ENCODE measurements at regions not wholly inside any gene's neighbourhood (a gene's known extent, or its start where the extent isn't known, plus 50 kb on each side); places are given as distances from the start of the nearest gene placed in this dataset.
A peak's percentile ranks its signal among the peaks of the same experiment; 100 is the strongest.

DNA sequence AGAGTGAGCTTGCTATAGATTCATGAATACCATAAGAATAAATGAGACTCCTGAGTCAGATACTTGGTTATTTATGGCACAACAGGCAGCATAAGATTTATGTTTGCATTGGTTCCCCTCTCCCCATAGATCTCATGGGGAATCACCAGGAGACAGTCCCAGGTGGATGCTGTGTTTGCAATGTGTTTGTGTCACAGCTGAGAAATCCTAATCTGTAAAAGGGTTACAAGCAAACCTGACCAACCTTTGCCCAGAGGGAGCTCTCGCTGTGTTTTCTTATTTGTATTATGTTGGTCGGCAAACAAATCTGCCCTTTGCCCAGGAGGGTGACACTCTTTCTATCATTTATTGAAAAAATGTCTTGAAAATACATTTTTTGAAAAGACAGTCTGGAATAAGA lies 236.2 kb downstream of the ZPLD1 start:
- H3K79me2 ChIP-seq (ENCODE audit: insufficient read depth, low read length): no peaks in the 10 kb centered on the region
- TF ChIP-seq, protein P1, sequence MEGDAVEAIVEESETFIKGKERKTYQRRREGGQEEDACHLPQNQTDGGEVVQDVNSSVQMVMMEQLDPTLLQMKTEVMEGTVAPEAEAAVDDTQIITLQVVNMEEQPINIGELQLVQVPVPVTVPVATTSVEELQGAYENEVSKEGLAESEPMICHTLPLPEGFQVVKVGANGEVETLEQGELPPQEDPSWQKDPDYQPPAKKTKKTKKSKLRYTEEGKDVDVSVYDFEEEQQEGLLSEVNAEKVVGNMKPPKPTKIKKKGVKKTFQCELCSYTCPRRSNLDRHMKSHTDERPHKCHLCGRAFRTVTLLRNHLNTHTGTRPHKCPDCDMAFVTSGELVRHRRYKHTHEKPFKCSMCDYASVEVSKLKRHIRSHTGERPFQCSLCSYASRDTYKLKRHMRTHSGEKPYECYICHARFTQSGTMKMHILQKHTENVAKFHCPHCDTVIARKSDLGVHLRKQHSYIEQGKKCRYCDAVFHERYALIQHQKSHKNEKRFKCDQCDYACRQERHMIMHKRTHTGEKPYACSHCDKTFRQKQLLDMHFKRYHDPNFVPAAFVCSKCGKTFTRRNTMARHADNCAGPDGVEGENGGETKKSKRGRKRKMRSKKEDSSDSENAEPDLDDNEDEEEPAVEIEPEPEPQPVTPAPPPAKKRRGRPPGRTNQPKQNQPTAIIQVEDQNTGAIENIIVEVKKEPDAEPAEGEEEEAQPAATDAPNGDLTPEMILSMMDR (IDR thresholded peaks at IDR 0.05; ENCODE audit: borderline replicate concordance, extremely low read depth, low read length, poor library complexity, severe bottlenecking): no peak
- no peak for TF ChIP-seq EZH2 (IDR thresholded peaks at IDR 0.05; ENCODE audit: borderline replicate concordance, low read depth, low read length, severe bottlenecking)
- H3K9ac ChIP-seq (ENCODE audit: low read depth, low read length): no peak overlapping the region
- no peak overlapping the region for H3K27ac ChIP-seq (ENCODE audit: low read length)
- no peaks in the 10 kb centered on the region for H3K27me3 ChIP-seq (ENCODE audit: insufficient read depth, low read length, poor library complexity)
- 0 out of 2 replicates have a peak, but pooled peaks cover 3% of the 10 kb centered on the region for H3K4me1 ChIP-seq (ENCODE audit: insufficient read depth, low read length)
- DNase-seq (no peak), ATAC-seq (ENCODE audit: insufficient read depth, low read depth) (no peak)
- H3K36me3 ChIP-seq (ENCODE audit: insufficient read depth, low read length): no peaks in the 10 kb centered on the region
- H4K20me1 ChIP-seq (ENCODE audit: insufficient read depth, low read length): no peaks in the 10 kb centered on the region
- no peak overlapping the region for H2AFZ ChIP-seq (ENCODE audit: low read depth, low read length)
- no peak overlapping the region for H3K4me3 ChIP-seq (ENCODE audit: low read depth in 1 of 2, low read length in 2 of 2)
- no peak overlapping the region for H3K4me2 ChIP-seq (ENCODE audit: insufficient read depth, low read length)
- H3K9me3 ChIP-seq (ENCODE audit: insufficient read depth, low read length, severe bottlenecking): no peaks in the 10 kb centered on the region

DNA sequence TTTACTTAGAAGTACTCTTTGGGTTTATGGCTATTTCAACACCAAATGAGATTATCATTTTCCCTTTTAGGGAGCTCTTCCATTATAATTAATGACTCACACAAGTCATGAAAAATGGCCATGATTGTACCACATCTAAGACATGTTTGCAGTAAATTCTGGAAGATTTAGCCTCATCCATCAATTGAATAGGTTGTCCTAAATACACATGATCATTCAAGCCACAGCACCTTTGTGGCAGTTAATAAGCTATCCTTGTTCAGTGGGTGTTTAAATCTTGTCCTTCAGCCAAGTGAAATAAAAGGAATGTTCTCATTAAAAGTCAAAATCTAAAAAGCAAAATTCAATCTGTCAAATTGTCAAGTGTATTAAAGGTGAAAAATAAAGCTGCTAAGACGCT lies 237.5 kb downstream of the ZPLD1 start:
- no peak overlapping the region for H2AFZ ChIP-seq (ENCODE audit: low read depth, low read length)
- H3K4me2 ChIP-seq (ENCODE audit: insufficient read depth, low read length): no peak overlapping the region
- no peaks in the 10 kb centered on the region for H4K20me1 ChIP-seq (ENCODE audit: insufficient read depth, low read length)
- no peak for ATAC-seq (ENCODE audit: insufficient read depth, low read depth)
- H3K36me3 ChIP-seq (ENCODE audit: insufficient read depth, low read length): no peaks in the 10 kb centered on the region
- H3K4me1 ChIP-seq (ENCODE audit: insufficient read depth, low read length): 0 out of 2 replicates have a peak, but pooled peaks cover 3% of the 10 kb centered on the region
- H3K9ac ChIP-seq (ENCODE audit: low read depth, low read length): no peak overlapping the region
- no peak for TF ChIP-seq EZH2 (IDR thresholded peaks at IDR 0.05; ENCODE audit: borderline replicate concordance, low read depth, low read length, severe bottlenecking)
- TF ChIP-seq, protein P1 (IDR thresholded peaks at IDR 0.05; ENCODE audit: borderline replicate concordance, extremely low read depth, low read length, poor library complexity, severe bottlenecking): no peak
- H3K79me2 ChIP-seq (ENCODE audit: insufficient read depth, low read length): no peaks in the 10 kb centered on the region
- H3K9me3 ChIP-seq (ENCODE audit: insufficient read depth, low read length, severe bottlenecking): no peaks in the 10 kb centered on the region
- DNase-seq: no peak
- H3K27me3 ChIP-seq (ENCODE audit: insufficient read depth, low read length, poor library complexity): no peaks in the 10 kb centered on the region
- H3K27ac ChIP-seq (ENCODE audit: low read length): no peak overlapping the region
- H3K4me3 ChIP-seq (ENCODE audit: low read depth in 1 of 2, low read length in 2 of 2): no peak overlapping the region

DNA sequence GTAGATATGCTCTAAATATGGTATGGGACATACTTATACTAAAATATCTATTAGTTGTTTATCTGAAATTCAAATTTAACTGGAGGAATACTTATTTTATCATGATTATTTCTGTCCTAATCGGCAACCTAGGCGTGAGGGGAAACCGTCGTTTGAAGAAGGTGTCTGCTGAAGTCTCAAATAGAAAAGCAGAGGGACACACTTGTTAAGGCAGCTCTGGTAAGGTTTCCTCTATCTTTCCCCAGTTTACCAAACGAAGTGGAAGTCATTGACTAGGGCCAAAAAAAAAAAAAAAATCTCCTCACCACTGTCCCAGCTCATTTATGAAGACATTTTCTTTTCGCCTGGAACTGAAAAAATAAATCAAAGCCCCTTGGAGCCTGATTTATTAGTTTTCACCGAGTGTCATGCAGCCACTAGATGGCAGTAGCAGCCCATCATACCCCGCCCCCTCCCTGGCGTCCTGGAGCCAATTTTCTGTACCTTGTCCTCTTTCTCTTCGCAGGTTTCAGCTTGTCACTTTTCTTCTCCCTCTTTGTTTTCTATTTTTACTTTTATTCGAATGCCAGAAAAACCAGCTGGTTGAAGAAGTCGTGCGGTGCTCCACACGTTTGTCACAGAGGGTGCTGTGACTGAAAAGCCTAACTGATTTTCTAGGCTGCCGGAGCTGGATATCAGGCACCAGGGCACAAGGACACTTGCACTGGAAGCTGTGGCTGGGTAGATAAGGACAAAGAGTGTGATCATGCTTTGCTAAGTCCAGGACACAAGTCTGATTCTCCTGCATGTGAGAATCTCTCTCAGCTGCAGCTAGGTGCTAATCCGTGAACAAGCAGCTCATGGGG lies 238.7 kb downstream of the ZPLD1 start:
- no peak for TF ChIP-seq EZH2 (IDR thresholded peaks at IDR 0.05; ENCODE audit: borderline replicate concordance, low read depth, low read length, severe bottlenecking)
- TF ChIP-seq, protein P1 (IDR thresholded peaks at IDR 0.05; ENCODE audit: borderline replicate concordance, extremely low read depth, low read length, poor library complexity, severe bottlenecking): peak; percentile 88
- no peaks in the 10 kb centered on the region for H4K20me1 ChIP-seq (ENCODE audit: insufficient read depth, low read length)
- 0 out of 2 replicates have a peak, but pooled peaks cover 3% of the 10 kb centered on the region for H3K4me1 ChIP-seq (ENCODE audit: insufficient read depth, low read length)
- DNase-seq (peak; percentile 66), ATAC-seq (ENCODE audit: insufficient read depth, low read depth) (peak; percentile 80)
- no peak overlapping the region for H3K4me2 ChIP-seq (ENCODE audit: insufficient read depth, low read length)
- H2AFZ ChIP-seq (ENCODE audit: low read depth, low read length): no peak overlapping the region
- H3K36me3 ChIP-seq (ENCODE audit: insufficient read depth, low read length): no peaks in the 10 kb centered on the region
- H3K9ac ChIP-seq (ENCODE audit: low read depth, low read length): no peak overlapping the region
- H3K27ac ChIP-seq (ENCODE audit: low read length): no peak overlapping the region
- no peaks in the 10 kb centered on the region for H3K9me3 ChIP-seq (ENCODE audit: insufficient read depth, low read length, severe bottlenecking)
- no peak overlapping the region for H3K4me3 ChIP-seq (ENCODE audit: low read depth in 1 of 2, low read length in 2 of 2)
- H3K27me3 ChIP-seq (ENCODE audit: insufficient read depth, low read length, poor library complexity): no peaks in the 10 kb centered on the region
- no peaks in the 10 kb centered on the region for H3K79me2 ChIP-seq (ENCODE audit: insufficient read depth, low read length)
